Fibroblast of mammary gland (primary cell): ENCODE measurements at regions not wholly inside any gene's neighbourhood (a gene's known extent, or its start where the extent isn't known, plus 50 kb on each side); places are given as distances from the start of the nearest gene placed in this dataset.

ENCODE experiments used
- DNase-seq: peaks from one replicate; pipeline ENCODE4 v3.0.0-alpha.2; 2010; ENCODE audit warnings: low read depth
- H3K4me3 ChIP-seq: 2 replicates; pipeline ENCODE4 v1.5.1; 2011; ENCODE audit warnings: low read depth, mild to moderate bottlenecking, low read length, moderate library complexity; ENCODE audit not compliant: control insufficient read depth
- CTCF ChIP-seq: conservative IDR thresholded peaks from 2 replicates; pipeline ENCODE4 v1.5.1; 2011; ENCODE audit warnings: low read depth, low read length, inconsistent platforms; ENCODE audit not compliant: control insufficient read depth, insufficient read depth

DNA sequence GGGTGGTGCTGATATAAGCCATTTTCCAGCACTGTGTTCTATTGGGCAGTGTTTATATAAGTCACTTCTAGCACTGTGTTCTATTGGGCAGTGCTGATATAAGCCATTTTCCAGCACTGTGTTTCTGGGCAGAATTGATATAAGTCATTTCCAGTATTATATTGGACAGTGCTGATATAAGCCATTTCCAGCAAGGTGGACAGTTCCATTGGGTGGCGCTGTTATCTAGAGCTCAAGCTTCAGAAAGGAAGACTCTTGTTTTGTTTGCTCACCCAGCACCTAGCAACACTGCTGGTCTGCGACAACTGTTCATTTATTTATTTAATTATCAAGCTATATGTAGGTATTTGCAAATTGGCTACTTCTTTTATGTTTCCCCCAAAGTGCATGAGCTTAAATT, 690.3 kb downstream of the AACS start:
- no peak overlapping the region for H3K4me3 ChIP-seq
- no peak for TF ChIP-seq CTCF
- no peak for DNase-seq

GRCh38 chr12:125766091-125766490, 700.9 kb downstream of the AACS start:
- no peak overlapping the region for H3K4me3 ChIP-seq
- no peak for TF ChIP-seq CTCF
- DNase-seq, result no peak

DNA sequence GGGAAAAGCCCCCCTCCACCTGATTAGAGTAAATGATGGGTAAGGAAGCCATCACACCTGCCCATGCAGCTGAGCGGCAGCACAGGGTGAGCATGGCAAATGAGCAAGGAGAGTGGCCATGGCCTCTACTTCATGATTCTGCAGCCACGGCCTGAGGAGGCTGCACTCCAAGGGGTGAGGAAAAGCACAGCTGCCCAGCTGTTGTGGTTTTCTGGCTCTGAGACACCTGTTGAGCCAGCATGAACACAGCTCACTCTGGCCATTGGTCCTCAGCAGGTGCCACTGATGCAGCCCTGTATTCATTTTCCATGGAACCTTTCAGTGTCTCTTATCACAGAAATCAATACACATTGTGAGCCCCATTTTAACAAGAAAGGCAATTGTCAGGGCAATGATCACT, 707.2 kb downstream of the AACS start:
- no peak for DNase-seq
- no peak overlapping the region for H3K4me3 ChIP-seq
- TF ChIP-seq CTCF, result no peak

DNA sequence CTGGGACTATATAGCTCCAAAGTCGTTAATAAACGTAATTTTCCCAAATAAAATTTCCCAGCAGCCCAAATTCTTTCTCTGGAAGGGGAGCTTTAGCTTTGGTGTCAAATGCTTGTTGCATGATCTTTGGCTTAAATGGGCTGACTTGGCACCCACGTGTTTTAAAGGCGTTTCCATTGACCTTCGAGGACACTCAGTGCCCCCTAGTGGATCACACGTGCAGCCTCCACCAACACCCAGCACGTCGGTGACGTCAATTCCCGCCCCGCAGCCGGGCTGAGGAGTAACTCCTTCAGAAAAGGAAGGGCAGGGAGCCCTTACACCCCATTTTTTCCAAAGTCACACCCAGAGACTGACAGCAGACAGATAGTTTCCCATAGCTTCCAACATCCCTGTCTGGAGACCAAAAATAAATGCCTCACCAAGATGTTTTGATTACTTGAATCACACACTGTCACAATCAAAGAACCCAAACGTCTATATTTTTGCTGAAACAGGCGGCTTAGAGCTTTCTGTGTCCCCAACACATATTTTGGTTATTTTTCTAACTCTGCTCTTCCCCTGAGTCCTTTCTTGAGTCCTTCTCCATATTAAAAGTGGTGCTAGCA, 707.9 kb downstream of the AACS start:
- TF ChIP-seq CTCF, result peak; percentile 9
- H3K4me3 ChIP-seq, result no peak overlapping the region
- DNase-seq, result peak; percentile 6

- TF ChIP-seq CTCF, result no peak
- no peak overlapping the region for H3K4me3 ChIP-seq
- no peak for DNase-seq
These were observed 710.3 kb downstream of the AACS start for GRCh38 chr12:125775507-125775906.

DNA sequence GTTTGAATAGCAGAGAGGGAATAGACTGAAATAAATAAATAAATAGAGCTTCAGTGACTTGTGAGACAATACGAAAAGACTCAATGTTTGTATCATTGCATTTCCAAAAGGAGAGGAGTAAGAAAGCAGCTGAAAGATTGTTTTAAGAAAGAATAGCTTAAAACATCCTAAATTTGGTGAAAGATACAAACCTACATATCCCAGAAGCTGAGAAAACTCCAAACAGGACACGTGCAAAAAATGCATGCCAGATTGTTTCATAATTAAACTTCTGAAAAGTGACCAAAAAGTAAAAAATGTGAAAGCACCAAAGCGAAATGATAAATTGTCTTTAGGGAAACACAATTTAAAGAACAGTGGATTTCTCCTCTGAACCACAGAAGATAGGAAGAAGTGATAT, 711.0 kb downstream of the AACS start:
- no peak for DNase-seq
- no peak overlapping the region for H3K4me3 ChIP-seq
- no peak for TF ChIP-seq CTCF

DNA sequence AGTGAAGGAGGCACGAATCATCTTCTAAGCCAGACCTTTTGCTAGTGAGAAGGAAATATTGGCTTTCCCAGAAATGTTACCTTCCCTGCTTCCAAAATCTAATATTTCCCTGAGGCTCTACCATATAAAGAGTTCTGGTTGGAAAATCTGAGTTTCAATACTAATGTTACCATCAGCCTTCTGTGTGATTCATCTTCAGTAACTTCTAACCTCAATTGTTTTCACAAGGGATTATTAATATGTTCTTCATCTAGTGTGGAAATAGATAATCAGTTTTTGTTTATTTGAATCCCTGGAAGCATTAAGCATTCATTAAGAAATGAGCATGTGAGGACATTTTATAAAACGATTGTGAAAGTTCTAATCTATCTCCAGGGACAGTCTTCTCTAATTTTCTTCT, 720.9 kb downstream of the AACS start:
- no peak overlapping the region for H3K4me3 ChIP-seq
- no peak for TF ChIP-seq CTCF
- DNase-seq, result no peak
